ENCODE measurements at regions not wholly inside any gene's neighbourhood (a gene's known extent, or its start where the extent isn't known, plus 50 kb on each side); places are given as distances from the start of the nearest gene placed in this dataset.

- TF ChIP-seq SMC3 (IDR thresholded peaks at IDR 0.05; ENCODE audit: low read depth, low read length): no peak
- TF ChIP-seq MAZ (IDR thresholded peaks at IDR 0.05; ENCODE audit: borderline replicate concordance, low read depth, low read length): no peak
- no peak for TF ChIP-seq MXI1 (IDR thresholded peaks at IDR 0.05; ENCODE audit: borderline replicate concordance, low read depth, low read length)
Observed at GRCh38 chr4:62131049-62131448, 930.9 kb downstream of the ADGRL3 start.

More at GRCh38 chr4:62131049-62131448, 930.9 kb downstream of the ADGRL3 start:
- Histone ChIP-seq H4K91ac (ENCODE audit: insufficient read depth, low read depth, low read length) (no peak overlapping the region), H3K9me1 (ENCODE audit: insufficient read depth, low read length) (no peaks in the 10 kb centered on the region), H3K36me3 (ENCODE audit: control insufficient read depth, insufficient read depth, low read length) (no peaks in the 10 kb centered on the region), H3K4me3 (ENCODE audit: insufficient read depth, low read depth, low read length) (no peak overlapping the region), H3K56ac (ENCODE audit: extremely low read depth, insufficient read depth, low read length) (no peak overlapping the region), H3K23ac (ENCODE audit: low read depth, low read length) (no peak overlapping the region), H2BK5ac (ENCODE audit: low read depth, low read length, poor library complexity, severe bottlenecking) (no peak overlapping the region), H3K9me3 (ENCODE audit: control insufficient read depth, insufficient read depth, low read length) (peaks cover 4% of the 10 kb centered on the region; the same call in 1 of the 2 replicates), H3K27me3 (ENCODE audit: control insufficient read depth, insufficient read depth, low read length) (no peaks in the 10 kb centered on the region), H2BK120ac (ENCODE audit: low read depth, low read length) (no peak overlapping the region), H4K8ac (ENCODE audit: low read depth in 2 of 2, low read length in 2 of 2) (no peak overlapping the region), H2BK15ac (ENCODE audit: low read depth, low read length) (no peak overlapping the region), H3K27ac (ENCODE audit: insufficient read depth, low read length) (no peak overlapping the region), H2AFZ (replicated peaks; ENCODE audit: low read length, poor library complexity) (no peak overlapping the region), H3K14ac (replicated peaks; ENCODE audit: low read depth, low read length) (no peak overlapping the region), H2BK20ac (ENCODE audit: low read depth, low read length) (no peak overlapping the region), H3K4ac (ENCODE audit: low read depth, low read length) (no peak overlapping the region), H3K79me1 (ENCODE audit: low read depth in 1 of 2, low read length in 2 of 2) (no peaks in the 10 kb centered on the region), H3K4me2 (ENCODE audit: low read depth, low read length) (no peak overlapping the region), H4K5ac (ENCODE audit: low read depth, low read length) (no peak overlapping the region), H2AK5ac (ENCODE audit: low read depth, low read length) (no peak overlapping the region), H3K4me1 (ENCODE audit: control insufficient read depth, insufficient read depth, low read length) (no peaks in the 10 kb centered on the region), H2AK9ac (replicated peaks; ENCODE audit: low read depth, low read length, poor library complexity) (no peak overlapping the region), H4K20me1 (ENCODE audit: insufficient read depth, low read length) (no peaks in the 10 kb centered on the region), H3K18ac (ENCODE audit: low read depth, low read length) (no peak overlapping the region), H3K9ac (ENCODE audit: low read depth, low read length) (no peak overlapping the region)
- dilution Hi-C loops (cut with HindIII; ENCODE audit: low sequenced_read_pairs, unreplicated experiment): no loop called here
- POLR2A ChIA-PET (ENCODE audit: unreplicated experiment): no interaction called here
- CTCF ChIA-PET: no interaction called here
- no peak for DNase-seq
- ATAC-seq (ENCODE audit: low read depth): no peak
- intact Hi-C loops (cut with micrococcal nuclease): no loop called here
- WGBS, 2 experiments (ENCODE audit: extremely low coverage in 2 of 2, insufficient read length in 1 of 2): no CpG with 5 or more reads among the region's 3 CpGs
- BruUV-seq (replicated peaks): no TSS peak
- in situ Hi-C loops (cut with MboI; ENCODE audit: low sequenced_read_pairs): no loop called here

All from IMR-90 (cell line).